NAMALWA (cell line): ENCODE measurements at regions not wholly inside any gene's neighbourhood (a gene's known extent, or its start where the extent isn't known, plus 50 kb on each side); places are given as distances from the start of the nearest gene placed in this dataset.

Experiments
- DNase-seq: peaks from one replicate; pipeline ENCODE4 v3.0.0-alpha.2; 2015; ENCODE audit warnings: low spot score

DNA sequence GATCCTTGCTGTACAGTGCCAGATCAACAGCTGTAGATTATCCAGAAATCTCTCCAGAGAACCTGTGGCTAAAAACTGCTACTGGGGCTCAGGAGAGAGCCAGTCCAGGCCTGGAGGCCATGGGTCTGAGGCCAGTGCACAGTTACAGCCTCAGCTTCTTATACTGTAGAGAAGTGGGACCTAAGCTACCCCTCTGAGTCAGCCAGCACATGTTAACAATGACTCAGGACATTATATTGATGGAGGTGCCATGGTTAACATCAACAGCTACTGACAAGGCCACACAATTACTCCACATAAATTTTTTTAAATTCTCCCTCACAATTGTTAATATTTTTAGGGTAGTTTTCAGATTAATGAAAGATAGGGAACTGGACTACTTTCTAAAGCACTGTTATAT, 138.5 kb downstream of the RBM26 start:
- DNase-seq = no peak

DNA sequence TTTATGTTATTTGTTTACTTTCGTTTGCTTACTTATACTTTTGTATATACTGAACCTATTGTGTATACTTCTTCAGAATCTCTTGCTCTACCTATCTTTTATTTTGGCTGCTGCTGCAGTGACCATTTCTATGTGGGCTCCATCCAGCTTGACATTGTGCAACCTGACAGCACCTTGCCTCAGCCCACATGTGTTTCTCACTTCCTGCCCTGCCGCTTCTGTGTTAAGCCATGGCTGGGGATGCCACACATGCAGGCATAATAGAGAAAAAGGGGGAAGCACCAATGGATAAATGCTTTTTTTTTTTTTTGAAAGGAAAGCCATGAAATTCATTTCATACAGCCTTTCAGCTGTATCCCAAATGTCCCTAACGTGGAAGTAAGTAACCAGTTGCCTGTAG, 147.6 kb downstream of the RBM26 start:
- no peak for DNase-seq

DNA sequence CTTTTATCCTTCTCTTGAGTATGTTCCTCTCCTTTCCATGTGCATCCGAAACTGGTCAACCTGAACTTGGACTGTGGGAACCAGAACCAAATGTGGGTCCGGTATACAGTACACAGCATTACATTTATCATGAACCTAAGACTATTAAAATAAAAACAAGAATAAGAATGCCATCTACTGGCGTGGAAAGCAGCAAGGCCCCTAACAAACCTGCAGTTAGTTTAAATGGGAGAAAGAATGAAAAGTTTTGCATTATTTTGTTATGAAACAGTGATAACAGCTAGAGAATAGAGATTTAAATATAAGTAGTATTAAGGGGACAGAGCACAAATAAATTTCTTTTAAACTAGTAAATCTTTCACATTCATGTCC, 159.5 kb downstream of the RBM26 start:
- peak; percentile 40 for DNase-seq

DNA sequence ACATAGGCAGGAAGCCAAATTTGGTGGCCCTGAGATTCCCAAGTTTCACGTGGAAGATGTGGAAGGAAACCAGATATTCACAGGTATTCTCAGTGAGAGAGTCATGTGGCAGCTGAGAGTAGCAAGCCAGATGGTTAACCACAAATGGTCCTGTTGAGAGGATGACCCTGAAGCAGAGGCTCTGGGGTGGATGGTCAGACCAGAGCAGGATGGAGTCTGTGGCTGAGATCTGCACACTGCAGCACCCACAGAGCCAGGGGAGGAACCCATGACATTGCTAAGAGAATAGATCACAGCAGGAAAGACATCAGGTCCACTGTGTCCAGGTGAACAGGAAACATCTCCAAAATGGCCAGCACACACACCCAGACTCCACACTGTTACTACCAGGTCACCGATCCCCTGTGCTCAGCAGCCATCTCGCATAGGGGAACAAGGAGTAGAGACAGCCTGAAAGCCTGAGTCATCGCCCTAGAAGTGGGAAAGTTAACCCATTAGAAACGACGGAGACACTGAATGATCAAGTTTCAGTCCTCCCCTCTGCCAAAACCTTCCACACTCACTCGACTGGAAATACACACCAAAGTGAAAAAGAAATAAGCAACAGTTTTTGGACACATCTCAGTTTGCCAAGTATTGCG, 160.0 kb downstream of the RBM26 start:
- peak; percentile 7 for DNase-seq

DNA sequence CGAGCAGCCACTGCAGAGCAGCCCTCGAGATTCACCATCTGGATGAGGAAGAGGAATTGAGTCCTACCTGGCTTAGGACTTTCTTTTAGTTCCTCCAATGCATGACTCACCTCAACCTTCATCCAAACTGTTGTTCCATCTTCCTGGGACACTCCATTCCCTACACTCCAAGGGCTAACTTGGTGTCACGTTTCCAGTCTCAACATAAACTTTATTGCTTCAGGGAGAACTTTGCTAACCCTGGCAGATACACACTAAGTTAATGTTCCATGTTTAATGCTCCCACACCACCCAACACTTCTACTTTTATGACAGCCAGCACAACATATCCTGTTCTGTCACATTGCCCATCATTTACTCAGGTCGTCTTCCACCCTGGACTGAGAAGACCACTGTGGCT, 164.4 kb downstream of the RBM26 start:
- DNase-seq = no peak

DNA sequence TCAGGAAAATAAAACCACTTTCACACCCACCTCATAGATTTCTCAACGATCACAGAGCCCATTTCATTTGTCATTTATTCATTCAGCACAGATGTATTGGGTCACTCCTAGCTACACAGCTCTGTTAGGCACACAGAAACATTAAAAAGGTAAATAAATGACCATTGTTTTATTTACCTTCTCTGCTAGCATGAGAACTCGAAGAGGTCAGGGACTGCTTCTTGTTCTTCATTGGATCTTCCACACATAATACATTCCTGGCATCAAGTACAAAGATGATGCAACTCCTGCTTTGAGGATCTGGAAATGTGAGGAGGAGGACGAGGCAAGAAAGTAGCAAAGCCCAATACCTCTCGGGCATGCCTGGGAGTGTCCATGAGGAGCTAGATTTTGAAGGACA, 168.1 kb downstream of the RBM26 start:
- DNase-seq = no peak

DNA sequence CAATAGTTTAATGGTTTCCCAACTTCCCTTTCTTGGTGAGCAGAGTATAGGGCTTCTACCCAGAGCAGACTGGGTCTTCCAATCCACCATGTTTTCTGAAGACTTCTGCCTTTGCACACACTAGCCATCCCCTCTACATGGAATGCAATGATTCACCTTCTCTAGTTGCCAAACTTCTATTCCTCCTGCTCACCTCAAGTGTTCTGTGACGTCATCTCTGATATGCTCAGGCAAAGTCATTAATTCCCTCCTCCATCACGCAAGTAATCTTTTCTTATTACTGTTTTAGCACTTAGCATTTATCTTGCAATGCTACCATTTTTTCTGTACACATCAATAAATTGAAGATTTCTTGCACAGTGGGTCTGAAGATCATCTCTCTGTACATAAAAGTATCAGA, 174.2 kb downstream of the RBM26 start:
- no peak for DNase-seq

DNA sequence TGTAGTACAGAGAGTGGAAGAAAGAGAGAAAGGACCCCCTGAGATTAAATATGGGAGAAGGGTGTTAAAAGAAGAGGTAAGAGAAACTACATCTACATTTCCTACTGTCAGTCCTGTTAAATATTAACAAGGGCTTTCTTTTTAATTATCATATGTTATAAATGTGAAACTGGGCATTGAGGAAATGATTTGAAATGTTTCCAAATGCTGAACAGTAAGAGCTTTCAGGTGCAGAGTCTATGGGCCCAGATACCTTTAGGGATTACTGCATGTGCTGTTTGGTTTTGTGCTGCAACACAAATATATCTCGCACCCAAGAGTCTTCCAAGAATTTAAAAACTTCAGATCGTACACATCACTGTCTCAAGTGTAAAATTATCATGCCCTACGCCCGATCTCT, 176.3 kb downstream of the RBM26 start:
- no peak for DNase-seq

DNA sequence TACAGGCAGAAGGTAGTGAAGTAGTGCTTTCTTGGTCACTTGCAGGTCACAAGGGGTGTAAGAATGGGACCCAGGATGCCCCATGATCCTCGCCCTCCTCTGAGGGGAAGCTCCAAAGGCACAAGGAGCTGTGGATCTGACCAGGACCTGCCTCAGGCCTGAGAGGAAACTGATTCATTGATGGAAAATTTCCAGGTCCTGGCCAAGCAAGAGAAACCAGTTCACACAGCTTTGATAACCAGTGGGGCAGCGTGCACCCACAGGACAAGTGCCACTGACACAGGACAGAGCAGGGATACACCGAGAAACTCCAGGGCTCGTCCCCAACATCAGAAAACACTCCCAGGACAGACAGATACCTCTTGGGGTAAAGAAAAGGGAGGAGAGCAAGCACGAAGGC, 177.1 kb downstream of the RBM26 start:
- no peak for DNase-seq

DNA sequence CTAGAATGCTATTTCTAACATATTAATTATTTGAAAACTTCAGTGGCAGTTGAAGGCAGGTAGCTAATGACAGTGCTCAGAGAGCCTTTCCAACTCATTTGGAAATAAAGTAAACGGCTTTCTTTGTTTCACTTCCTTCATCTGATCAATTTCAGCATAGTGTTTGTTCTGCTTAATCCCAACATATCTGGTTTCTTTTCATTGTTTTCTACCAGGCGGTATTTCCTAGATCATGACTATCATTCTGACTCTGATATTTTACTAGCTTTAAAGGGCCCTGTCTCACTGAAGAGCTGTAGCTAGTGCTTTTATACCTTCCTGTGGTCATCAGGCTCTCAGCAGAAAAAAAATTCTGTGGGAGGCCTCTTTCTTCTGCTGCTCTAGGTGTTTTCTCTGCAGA, 178.6 kb downstream of the RBM26 start:
- no peak for DNase-seq

DNA sequence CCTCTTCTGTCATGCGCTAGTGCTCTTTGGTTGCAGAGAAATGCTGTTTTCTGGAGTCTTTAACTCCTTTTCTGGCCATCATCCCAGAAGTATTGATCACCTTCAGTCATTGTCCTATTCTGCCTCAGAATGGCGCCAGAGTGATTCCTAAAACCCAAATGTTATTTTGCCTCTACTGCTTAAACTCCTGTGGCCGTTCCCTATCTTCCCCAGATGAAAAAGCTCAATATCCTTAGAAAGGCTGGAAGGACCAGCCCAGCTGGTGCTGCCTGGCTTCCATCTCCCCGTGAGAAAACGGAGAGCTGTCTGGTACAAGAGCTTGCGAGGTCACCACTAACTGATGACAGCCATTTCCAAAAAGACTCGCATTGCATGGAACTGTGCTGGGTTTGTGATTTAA, 179.1 kb downstream of the RBM26 start:
- DNase-seq = no peak

DNA sequence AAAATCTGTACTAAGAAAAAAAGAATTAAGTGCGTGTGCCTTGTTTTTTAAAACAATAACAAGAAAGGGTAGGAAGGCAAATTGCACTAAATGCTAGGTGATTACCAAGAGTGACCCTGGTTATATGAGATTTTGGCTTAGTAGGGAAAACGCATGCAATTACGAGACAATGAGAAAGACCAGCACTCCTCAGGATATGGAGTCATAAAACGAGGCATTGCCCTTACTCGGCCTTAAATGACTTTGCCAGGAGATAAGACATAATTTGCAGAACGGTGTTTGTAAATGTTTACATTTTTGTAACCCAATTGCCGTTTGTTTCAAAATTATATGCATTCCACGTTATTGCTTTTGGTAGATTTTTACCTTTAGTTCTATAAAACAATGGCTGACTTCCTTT, 179.8 kb downstream of the RBM26 start:
- DNase-seq = no peak

DNA sequence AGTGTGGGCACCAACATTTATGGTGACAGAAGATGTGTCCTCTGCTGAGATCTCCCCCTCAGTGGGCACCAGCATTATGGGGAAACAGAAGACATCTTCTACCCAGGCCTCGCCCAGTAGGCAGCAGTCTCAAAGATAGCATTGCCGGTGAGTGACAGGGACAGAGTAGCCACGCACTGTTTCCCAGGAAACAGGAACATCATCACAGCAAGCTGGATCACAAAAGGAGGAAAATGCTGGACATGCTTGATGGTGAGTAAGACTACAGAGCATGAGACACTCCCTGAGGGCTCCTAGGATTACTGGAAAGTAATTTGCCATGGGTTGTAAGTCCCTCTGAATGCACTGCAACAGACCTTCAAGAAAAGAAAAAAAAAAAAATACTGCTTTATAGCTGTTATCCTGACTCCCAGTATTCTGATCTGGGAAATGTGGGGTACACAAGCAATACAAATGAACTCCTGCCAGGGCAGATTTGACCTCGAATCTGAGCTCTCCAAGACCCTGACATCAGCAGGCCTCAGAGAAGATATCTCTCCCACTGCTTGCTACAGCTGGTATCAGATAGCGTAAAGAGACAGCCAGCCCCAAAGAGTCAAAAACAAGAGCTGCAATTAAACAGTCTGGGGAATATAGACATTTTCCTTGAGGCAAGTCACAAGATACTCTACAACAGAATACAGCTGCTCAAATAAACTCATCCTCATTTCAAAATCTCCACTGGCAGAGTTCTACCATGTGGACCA, 180.4 kb downstream of the RBM26 start:
- no peak for DNase-seq

DNA sequence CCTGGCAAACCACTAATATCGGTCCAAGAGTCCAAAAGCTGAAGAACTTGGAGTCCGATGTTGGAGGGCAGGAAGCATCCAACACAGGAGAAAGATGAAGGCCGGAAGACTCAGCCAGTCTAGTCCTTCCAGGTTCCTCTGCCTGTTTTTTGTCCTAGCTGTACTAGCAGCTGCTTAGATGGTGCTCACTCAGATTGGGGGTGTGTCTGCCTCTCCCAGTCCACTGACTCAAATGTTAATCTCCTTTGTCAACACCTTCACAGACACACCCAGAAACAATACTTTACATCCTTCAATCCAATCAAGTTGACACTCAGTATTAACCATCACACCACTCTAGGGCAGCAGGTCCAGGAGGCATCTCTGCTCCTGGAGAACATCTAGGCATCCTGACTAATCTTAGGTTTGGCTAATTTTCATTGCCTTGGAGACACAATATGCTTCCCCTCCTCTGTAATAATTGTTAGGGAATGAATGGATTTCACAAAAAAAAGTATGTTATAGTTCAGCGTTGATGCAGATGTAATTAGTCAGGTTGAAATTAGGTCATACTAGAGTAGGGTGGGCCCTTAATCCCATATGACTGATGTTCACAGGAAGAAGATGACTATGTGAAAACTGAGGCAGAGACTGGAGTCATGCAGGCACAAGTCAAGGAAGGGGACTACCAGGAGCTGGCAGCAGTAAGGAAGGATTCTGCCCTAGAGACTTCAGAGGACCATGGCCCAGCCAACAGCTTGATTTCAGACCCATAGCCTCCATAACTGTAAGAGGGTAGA, 183.4 kb downstream of the RBM26 start:
- no peak for DNase-seq

DNA sequence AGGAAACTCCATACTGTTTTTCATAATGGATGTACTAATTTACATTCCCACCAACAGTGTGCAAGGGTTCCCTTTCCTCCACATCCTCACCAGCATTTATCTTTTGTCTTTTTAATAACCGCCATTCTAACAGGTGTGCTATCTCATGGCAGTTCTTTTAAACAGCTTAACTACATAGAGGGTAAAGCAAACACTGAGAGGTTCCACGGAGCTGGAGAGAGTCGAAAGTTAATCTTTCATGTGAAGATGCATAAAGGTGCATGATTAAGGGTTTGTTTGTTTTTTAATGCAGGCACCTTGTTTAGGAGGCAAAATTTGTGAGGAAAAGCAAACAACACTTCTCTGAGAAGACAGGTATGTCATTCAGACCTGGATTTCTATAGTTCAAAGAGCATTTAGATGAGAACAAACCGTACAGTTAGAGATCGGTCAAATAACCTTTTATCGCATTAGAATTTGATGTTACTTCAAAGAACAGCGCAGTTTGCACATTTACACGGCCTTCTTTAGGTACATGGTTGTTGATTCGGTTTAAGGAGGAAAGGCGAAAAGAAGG, 193.9 kb downstream of the RBM26 start:
- no peak for DNase-seq

DNA sequence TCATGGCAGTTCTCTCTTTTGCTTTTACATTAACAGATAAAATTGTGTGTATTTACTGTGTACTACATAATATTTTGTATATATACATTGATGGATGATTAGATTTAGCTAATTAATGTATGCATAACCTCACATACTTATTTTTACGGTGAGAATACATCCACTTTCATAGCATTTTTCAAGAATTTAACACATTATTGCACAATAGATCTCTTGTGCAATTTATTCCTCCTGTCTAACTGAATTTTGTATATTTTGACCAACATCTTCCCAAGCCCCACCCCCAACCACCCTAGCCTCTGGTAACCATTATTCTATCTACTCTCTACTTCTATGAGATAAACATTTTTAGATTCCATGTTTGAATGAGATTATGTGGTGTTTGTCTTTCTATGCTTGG, 194.7 kb downstream of the RBM26 start:
- no peak for DNase-seq

DNA sequence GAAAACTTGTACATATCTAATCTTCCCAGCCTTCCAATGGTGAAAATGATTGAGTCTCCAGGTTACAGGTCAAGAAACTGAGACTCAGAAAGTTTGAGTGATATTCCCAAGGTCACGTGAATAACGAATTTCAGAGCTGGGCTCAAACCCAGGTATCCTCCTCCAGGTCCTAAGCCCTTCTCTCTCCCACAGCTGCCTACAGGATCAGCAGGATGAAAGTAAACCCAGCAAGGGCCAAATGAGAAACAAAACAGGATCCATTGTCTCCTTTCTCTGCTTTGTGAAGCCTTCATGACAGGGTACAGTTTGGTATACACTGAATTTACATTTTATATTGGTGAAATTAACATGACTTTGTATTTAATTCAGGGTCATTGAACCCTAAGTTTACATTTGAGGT, 208.1 kb downstream of the RBM26 start:
- no peak for DNase-seq

DNA sequence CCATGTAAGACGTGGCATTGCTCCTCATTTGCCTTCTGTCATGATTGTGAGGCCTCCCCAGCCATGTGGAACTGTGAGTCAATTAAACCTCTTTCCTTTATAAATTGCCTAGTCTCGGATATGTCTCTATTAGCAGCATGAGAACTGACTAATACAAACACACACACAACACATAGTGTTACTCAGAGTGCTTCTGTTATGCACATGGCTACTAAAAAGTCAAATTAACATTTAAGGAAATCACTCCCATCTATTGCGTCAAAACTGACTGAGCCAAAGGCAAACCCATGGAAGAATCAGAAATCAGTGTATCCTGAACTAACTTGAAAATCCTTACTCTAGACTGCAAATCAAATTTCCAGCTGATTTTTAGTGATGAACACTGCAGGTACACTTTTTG, 209.2 kb downstream of the RBM26 start:
- no peak for DNase-seq

DNA sequence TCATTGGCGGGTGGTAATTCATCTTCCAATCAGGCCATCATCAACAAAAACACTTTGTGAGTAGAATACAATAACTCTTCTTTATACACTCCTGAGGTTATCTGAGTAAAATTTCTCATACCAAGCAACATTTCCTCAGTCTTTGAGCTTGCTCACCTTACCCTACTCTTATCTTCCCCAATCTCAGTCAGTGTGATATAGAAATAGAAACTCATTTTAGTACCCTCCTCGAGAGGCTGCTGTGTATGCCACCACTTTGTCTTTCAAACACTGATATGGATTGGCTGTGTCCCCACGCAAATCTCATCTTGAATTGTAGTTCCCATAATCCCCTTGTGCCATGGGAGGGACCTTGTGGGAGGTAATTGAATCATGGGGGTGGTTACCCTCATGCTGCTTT, 209.7 kb downstream of the RBM26 start:
- no peak for DNase-seq

DNA sequence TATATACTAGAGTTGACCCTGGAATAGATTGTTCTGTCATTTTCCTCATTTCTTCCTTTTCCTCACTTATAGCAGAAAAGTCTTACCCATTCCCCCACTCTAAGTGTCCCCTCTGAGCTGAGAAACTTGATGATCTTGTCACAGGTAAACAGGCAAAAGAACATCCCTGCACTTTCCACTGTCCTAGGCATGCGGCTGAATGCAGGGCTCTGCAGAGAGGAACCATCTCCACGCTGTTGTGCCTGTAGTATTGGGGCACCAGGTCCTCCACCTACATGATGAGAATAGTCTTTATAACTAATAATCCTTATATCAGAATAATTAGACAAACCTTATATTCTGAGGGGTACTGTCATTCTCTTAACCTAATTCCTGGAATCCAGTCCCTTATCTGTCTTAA, 211.3 kb downstream of the RBM26 start:
- DNase-seq = no peak

DNA sequence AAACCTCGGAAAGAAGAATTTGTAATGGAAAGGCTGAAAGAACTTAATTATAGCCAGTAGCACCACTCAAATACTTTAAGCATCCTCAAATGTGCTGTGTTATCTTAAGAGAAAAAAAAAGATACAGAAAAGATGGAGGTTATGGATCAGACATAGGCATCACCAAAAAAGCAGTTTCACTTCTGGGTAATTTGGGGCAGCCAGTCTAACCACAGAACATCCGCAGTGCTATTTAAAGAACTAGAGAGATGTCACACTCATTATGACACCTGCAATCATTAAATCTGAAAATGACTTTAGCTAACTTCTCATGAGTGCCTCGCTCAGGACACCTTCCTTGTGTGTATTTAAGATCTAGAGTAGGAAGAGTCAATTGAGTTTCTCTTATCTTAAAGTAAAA, 211.8 kb downstream of the RBM26 start:
- DNase-seq = peak; percentile 94

DNA sequence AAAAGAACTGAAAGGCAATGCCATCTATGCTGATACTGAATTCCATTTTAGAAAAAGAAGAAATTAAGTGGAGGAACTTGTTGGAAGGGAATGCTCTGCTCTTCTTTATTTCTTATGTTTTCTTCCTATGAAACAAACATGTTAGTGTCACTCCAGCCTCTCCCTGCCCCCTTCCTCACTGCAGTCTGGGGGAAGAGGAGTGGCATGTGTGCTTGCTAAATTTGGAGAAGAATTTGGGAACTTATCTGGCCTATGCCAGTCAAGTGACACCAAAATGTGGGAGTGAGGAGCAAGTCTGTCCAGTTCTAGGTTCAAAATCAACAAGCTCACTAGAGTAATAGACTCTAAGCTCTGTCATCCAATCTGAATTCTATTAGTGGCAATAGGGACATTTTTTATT, 214.6 kb downstream of the RBM26 start:
- DNase-seq = no peak

DNA sequence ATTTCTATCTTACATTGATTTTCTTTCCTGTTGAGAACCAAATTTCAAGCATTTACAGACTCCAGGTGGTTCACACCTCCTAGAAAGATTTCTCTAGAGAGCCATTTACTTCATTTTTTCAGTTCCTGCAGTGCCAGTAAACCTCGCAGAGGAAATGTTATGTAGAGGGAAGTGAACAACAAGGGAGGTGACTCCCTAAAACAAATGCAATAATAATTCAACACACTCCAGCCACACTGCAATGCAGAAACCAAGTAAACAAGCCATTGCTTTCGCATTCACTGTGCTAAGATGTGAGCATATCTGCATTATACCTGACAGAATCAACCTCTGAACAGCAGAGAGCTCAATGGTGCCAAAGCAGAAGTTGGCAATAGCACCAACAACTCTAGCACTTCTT, 215.1 kb downstream of the RBM26 start:
- DNase-seq = peak; percentile 21
